Liver (tissue), 8 donors: ENCODE measurements at regions not wholly inside any gene's neighbourhood (a gene's known extent, or its start where the extent isn't known, plus 50 kb on each side); places are given as distances from the start of the nearest gene placed in this dataset.

Experiments
- DNase-seq: peaks from one replicate; pipeline ENCODE4 v3.0.0-alpha.2; 2017; ENCODE audit warnings: low spot score
- H3K27ac ChIP-seq, 2 donors: one replicate each; pipeline ENCODE4 v1.7.0; 2013; ENCODE audit warnings: inconsistent platforms in 2 of 2, low read length in 2 of 2, control low read depth in 1 of 2, low read depth in 1 of 2, mild to moderate bottlenecking in 1 of 2
- H3K27me3 ChIP-seq, 4 donors: one replicate each; pipeline versions ENCODE4 v1.6.1 to v1.7.0; 2013; ENCODE audit warnings: low read length in 3 of 4, inconsistent platforms in 1 of 4, mild to moderate bottlenecking in 1 of 4, moderate library complexity in 1 of 4; ENCODE audit not compliant: control insufficient read depth in 4 of 4, insufficient read depth in 4 of 4
- H3K36me3 ChIP-seq, 4 donors: one replicate each; pipeline versions ENCODE4 v1.6.1 to v1.7.0; 2013; ENCODE audit warnings: low read length in 3 of 4, mild to moderate bottlenecking in 3 of 4, low read depth in 1 of 4, moderate library complexity in 1 of 4; ENCODE audit not compliant: control insufficient read depth in 4 of 4, insufficient read depth in 3 of 4
- H3K4me1 ChIP-seq, 4 donors: one replicate each; pipeline versions ENCODE4 v1.6.1 to v1.7.0; 2013; ENCODE audit warnings: low read length in 3 of 4, mild to moderate bottlenecking in 3 of 4, moderate library complexity in 1 of 4; ENCODE audit not compliant: control insufficient read depth in 4 of 4, insufficient read depth in 4 of 4
- H3K4me3 ChIP-seq, 3 donors: one replicate each; pipeline versions ENCODE4 v1.6.1 to v1.7.0; 2013; ENCODE audit warnings: low read length in 3 of 3, control low read depth in 1 of 3, low read depth in 1 of 3, mild to moderate bottlenecking in 1 of 3
- H3K9ac ChIP-seq, 2 donors: one replicate each; pipeline ENCODE4 v1.7.0; 2013; ENCODE audit warnings: low read length in 2 of 2, mild to moderate bottlenecking in 2 of 2, moderate library complexity in 2 of 2, control low read depth in 1 of 2, low read depth in 1 of 2
- H3K9me3 ChIP-seq, 4 donors: one replicate each; pipeline versions ENCODE4 v1.6.1 to v1.7.0; 2013; ENCODE audit warnings: low read length in 3 of 4; ENCODE audit not compliant: control insufficient read depth in 4 of 4
- ATF3 ChIP-seq: IDR thresholded peaks from 2 replicates; pipeline ENCODE4 v1.6.1; 2016; ENCODE audit warnings: antibody characterized with exemption
- CTCF ChIP-seq: fragments of 150-350 bp; IDR thresholded peaks from 2 replicates; pipeline ENCODE4 v1.5.1; 2017; ENCODE audit warnings: improper control_type of control experiment, low read depth, low read length; ENCODE audit not compliant: missing input control
- EGR1 ChIP-seq, 2 donors: IDR thresholded peaks; 2 replicates each; pipeline ENCODE4 v1.6.1; 2016 to 2018; ENCODE audit warnings: antibody characterized with exemption in 2 of 2, low read depth in 2 of 2
- FOXA1 ChIP-seq: IDR thresholded peaks from 2 replicates; pipeline ENCODE4 v1.6.1; 2016; ENCODE audit warnings: antibody characterized with exemption
- FOXA2 ChIP-seq: IDR thresholded peaks from 2 replicates; pipeline ENCODE4 v1.6.1; 2016; ENCODE audit warnings: antibody characterized with exemption
- GABPA ChIP-seq, 2 donors: IDR thresholded peaks in 1 of 2; conservative IDR thresholded peaks in 1 of 2; 2 replicates each; pipeline ENCODE4 v1.6.1; 2016; ENCODE audit warnings: antibody characterized with exemption in 2 of 2, mild to moderate bottlenecking in 1 of 2, moderate library complexity in 1 of 2
- HNF4A ChIP-seq, 2 donors: conservative IDR thresholded peaks; 2 replicates each; pipeline ENCODE4 v1.6.1; 2016; ENCODE audit warnings: antibody characterized with exemption in 2 of 2, mild to moderate bottlenecking in 2 of 2
- HNF4G ChIP-seq: IDR thresholded peaks from 2 replicates; pipeline ENCODE4 v1.6.1; 2016; ENCODE audit warnings: antibody characterized with exemption
- JUND ChIP-seq, 2 donors: IDR thresholded peaks; 2 replicates each; pipeline ENCODE4 v1.6.1; 2016; ENCODE audit warnings: antibody characterized with exemption in 2 of 2
- MAX ChIP-seq: IDR thresholded peaks from 2 replicates; pipeline ENCODE4 v1.6.1; 2016; ENCODE audit warnings: antibody characterized with exemption
- NR2F2 ChIP-seq: IDR thresholded peaks from 2 replicates; pipeline ENCODE4 v1.6.1; 2016; ENCODE audit warnings: antibody characterized with exemption
- RAD21 ChIP-seq, 2 donors: IDR thresholded peaks; 2 replicates each; pipeline ENCODE4 v1.6.1; 2016; ENCODE audit warnings: antibody characterized with exemption in 2 of 2, mild to moderate bottlenecking in 2 of 2
- REST ChIP-seq: IDR thresholded peaks from 2 replicates; pipeline ENCODE4 v1.6.1; 2016; ENCODE audit warnings: antibody characterized with exemption, mild to moderate bottlenecking
- RXRA ChIP-seq, 2 donors: IDR thresholded peaks; 2 replicates each; pipeline ENCODE4 v1.6.1; 2017 to 2018; ENCODE audit warnings: antibody characterized with exemption in 2 of 2, mild to moderate bottlenecking in 1 of 2
- SP1 ChIP-seq: IDR thresholded peaks from 2 replicates; pipeline ENCODE4 v1.6.1; 2018; ENCODE audit warnings: antibody characterized with exemption, mild to moderate bottlenecking
- TAF1 ChIP-seq: conservative IDR thresholded peaks from 2 replicates; pipeline ENCODE4 v1.6.1; 2016; ENCODE audit warnings: antibody characterized with exemption, mild to moderate bottlenecking
- YY1 ChIP-seq: IDR thresholded peaks from 2 replicates; pipeline ENCODE4 v1.6.1; 2016; ENCODE audit warnings: antibody characterized with exemption, mild to moderate bottlenecking
- ZBTB33 ChIP-seq: IDR thresholded peaks from 2 replicates; pipeline ENCODE4 v1.6.1; 2016; ENCODE audit warnings: antibody characterized with exemption
- WGBS: extraction: QIAGEN DNeasy Blood & Tissue Kit; methylation state at CpG from one replicate; pipeline ENCODE4 v1.1.7; 2013; 5-methylcytosine and 5-hydroxymethylcytosine counted together
- donor health status: healthy.
- donor health status: healthy.
- donor health status: healthy.
- donor health status: healthy.
- donor health status: healthy.

- TF ChIP-seq EGR1 (IDR thresholded peaks at IDR 0.05; ENCODE audit: low read depth in 2 of 2) (no peak), HNF4G (no peak), REST (no peak), YY1 (no peak), NR2F2 (no peak), RXRA (IDR thresholded peaks at IDR 0.05) (no peak), SP1 (no peak), ATF3 (no peak), JUND (IDR thresholded peaks at IDR 0.05) (no peak), RAD21 (IDR thresholded peaks at IDR 0.05) (no peak), TAF1 (no peak)
Observed at GRCh38 chr5:39857041-39857440, 432.3 kb upstream of the DAB2 start (continued).

GRCh38 chr5:39854771-39855410 is 430.1 kb upstream of the DAB2 start:
- no peaks in the 10 kb centered on the region for H3K27me3 ChIP-seq
- no peaks in the 10 kb centered on the region for H3K36me3 ChIP-seq
- H3K4me3 ChIP-seq = no peak overlapping the region
- no peaks in the 10 kb centered on the region for H3K4me1 ChIP-seq
- H3K9me3 ChIP-seq = no peaks in the 10 kb centered on the region
- H3K9ac ChIP-seq = no peak overlapping the region
- 76% methylated on average over 2 of the region's 2 CpGs for WGBS
- no peak overlapping the region for H3K27ac ChIP-seq
- no peak for DNase-seq
- TF ChIP-seq ZBTB33 (no peak), TAF1 (no peak), RXRA (IDR thresholded peaks at IDR 0.05) (no peak), EGR1 (IDR thresholded peaks at IDR 0.05; ENCODE audit: low read depth in 2 of 2) (no peak), FOXA2 (no peak), FOXA1 (no peak), REST (no peak), YY1 (no peak), NR2F2 (no peak), HNF4A (conservative IDR thresholded peaks at IDR 0.05) (no peak), HNF4G (no peak), MAX (no peak), GABPA (IDR thresholded peaks at IDR 0.05 in 1 of 2, conservative IDR thresholded peaks at IDR 0.05 in 1 of 2) (no peak), ATF3 (no peak), JUND (IDR thresholded peaks at IDR 0.05) (no peak), SP1 (no peak), CTCF (no peak), RAD21 (IDR thresholded peaks at IDR 0.05) (no peak)
